ENCODE measurements at regions not wholly inside any gene's neighbourhood (a gene's known extent, or its start where the extent isn't known, plus 50 kb on each side); places are given as distances from the start of the nearest gene placed in this dataset.

DNA sequence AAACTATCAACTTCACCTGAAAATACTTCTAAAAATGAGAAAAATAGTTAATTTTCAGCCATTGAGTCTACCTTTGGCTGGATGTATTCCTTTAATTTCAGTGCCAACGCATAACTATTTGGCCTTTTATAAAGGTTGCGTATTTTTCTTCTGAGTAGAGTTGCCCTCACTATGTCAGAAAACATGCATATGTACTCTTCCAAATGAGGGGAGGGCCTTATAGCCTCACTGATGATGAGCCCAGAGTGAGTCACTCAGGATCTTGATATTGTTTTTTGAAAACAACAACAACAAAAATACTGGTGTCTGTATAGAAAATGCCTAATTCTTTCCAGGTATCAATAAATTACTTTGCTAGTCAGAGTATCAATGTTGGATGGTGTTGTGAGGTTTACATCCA is 349.3 kb downstream of the FBXO8 start:
- Histone ChIP-seq H2AK5ac (ENCODE audit: low read depth, low read length) (no peak overlapping the region), H3K4me2 (ENCODE audit: insufficient read depth in 1 of 2, low read depth in 2 of 2, low read length in 2 of 2) (no peak overlapping the region)
- no peak for TF ChIP-seq TBP (IDR thresholded peaks at IDR 0.05; ENCODE audit: low read depth, low read length)
- no peak for TF ChIP-seq TAF7 (optimal IDR thresholded peaks at IDR 0.05; ENCODE audit: borderline replicate concordance, low read depth, low read length)
- no peak for TF ChIP-seq CHD1 (IDR thresholded peaks at IDR 0.05; ENCODE audit: low read depth, low read length)
- no peak for TF ChIP-seq BRCA1 (IDR thresholded peaks at IDR 0.05; ENCODE audit: low read depth, low read length)

More for the DNA sequence above, 349.3 kb downstream of the FBXO8 start:
- Histone ChIP-seq H2BK12ac (ENCODE audit: low read depth, low read length) (no peak overlapping the region), H2BK15ac (ENCODE audit: low read length) (no peak overlapping the region), H3K14ac (ENCODE audit: insufficient read length) (no peak overlapping the region), H2BK20ac (ENCODE audit: low read length) (no peak overlapping the region), H3K79me2 (ENCODE audit: control insufficient read depth in 1 of 2, insufficient read depth in 2 of 2, low read length in 2 of 2) (no peaks in the 10 kb centered on the region), H4K8ac (ENCODE audit: extremely low read depth, insufficient read depth, low read length) (no peak overlapping the region), H2BK5ac (ENCODE audit: low read depth, low read length) (no peak overlapping the region), H3K23ac (ENCODE audit: insufficient read length) (no peak overlapping the region), H2BK120ac (replicated peaks; ENCODE audit: low read depth, low read length) (no peak overlapping the region), H2AFZ (ENCODE audit: low read length) (no peak overlapping the region), H4K5ac (ENCODE audit: insufficient read length, low read depth, low read length) (no peak overlapping the region), H3K9me3 (ENCODE audit: insufficient read depth in 2 of 2, low read depth in 1 of 2, low read length in 1 of 2) (no peaks in the 10 kb centered on the region), H3K79me1 (ENCODE audit: low read depth, low read length) (no peaks in the 10 kb centered on the region), H3K4ac (replicated peaks; ENCODE audit: insufficient read length, low read depth, low read length) (no peak overlapping the region), H4K20me1 (replicated peaks in 1 of 2; ENCODE audit: control insufficient read depth in 1 of 2, insufficient read depth in 2 of 2, low read length in 2 of 2) (no peaks in the 10 kb centered on the region), H4K91ac (replicated peaks; ENCODE audit: insufficient read length, low read length) (no peak overlapping the region), H3K27ac (ENCODE audit: low read depth, low read length) (no peak overlapping the region), H3K27me3 (replicated peaks in 1 of 4; ENCODE audit: control insufficient read depth in 3 of 4, extremely low read depth in 1 of 4, insufficient read depth in 3 of 4, low read length in 3 of 4) (no peaks in the 10 kb centered on the region), H3K9ac (replicated peaks in 1 of 4; ENCODE audit: extremely low read depth in 1 of 4, low read depth in 3 of 4, low read length in 3 of 4) (no peak overlapping the region), H3K4me3 (ENCODE audit: extremely low read depth in 1 of 4, insufficient read depth in 2 of 4, low read depth in 3 of 4, low read length in 4 of 4) (no peak overlapping the region), H3K23me2 (ENCODE audit: low read depth, low read length) (no peaks in the 10 kb centered on the region), H3K36me3 (ENCODE audit: control insufficient read depth in 2 of 4, insufficient read depth in 4 of 4, low read length in 3 of 4) (no peaks in the 10 kb centered on the region), H3K18ac (ENCODE audit: extremely low read depth, low read length) (no peak overlapping the region), H3K56ac (replicated peaks; ENCODE audit: insufficient read length, low read depth, low read length) (no peak overlapping the region), H3K4me1 (replicated peaks in 1 of 4; ENCODE audit: control insufficient read depth in 3 of 4, insufficient read depth in 4 of 4, low read length in 3 of 4) (peaks cover 0 to 4% (median 3%) of the 10 kb centered on the region in 4 experiments; a peak in 3 of 7 replicates)
- 70% methylated on average over 2 of the region's 2 CpGs; no CpG with 5 or more reads in 1 of the 2 experiments for WGBS, 2 experiments (ENCODE audit: extremely low coverage in 1 of 2, insufficient coverage in 1 of 2, insufficient read length in 1 of 2, insufficient replicate concordance in 2 of 2, low coverage in 1 of 2, low lambda C conversion rate in 2 of 2, missing lambda C conversion rate in 1 of 2)
- no peak for FAIRE-seq
- ChIA-PET CTCF (ENCODE audit: partially characterized antibody) (no interaction called here), POLR2A (ENCODE audit: partially characterized antibody) (no interaction called here)
- no peak for DNase-seq (ENCODE audit: low read depth in 1 of 2, low spot score in 2 of 2)
